Esophagus muscularis mucosa (tissue), 4 donors: ENCODE measurements at regions not wholly inside any gene's neighbourhood (a gene's known extent, or its start where the extent isn't known, plus 50 kb on each side); places are given as distances from the start of the nearest gene placed in this dataset.

Experiments used
- DNase-seq: peaks from one replicate; pipeline ENCODE4 v3.0.0-alpha.2; 2017; ENCODE audit errors: extremely low spot score
- H3K27ac ChIP-seq, 4 donors: fragments of 200-600 bp; sonication (generic); replicated peaks in 1 of 4; 1 replicate in 3 of 4; 2 replicates in 1 of 4; pipeline ENCODE4 v1.5.1; 2016 to 2019; ENCODE audit warnings: mild to moderate bottlenecking in 1 of 4
- H3K27me3 ChIP-seq, 4 donors: fragments of 200-600 bp; sonication (generic); one replicate each; pipeline versions ENCODE4 v1.5.1 to v1.6.0; 2016 to 2019
- H3K36me3 ChIP-seq, 4 donors: fragments of 200-600 bp; sonication (generic); one replicate each; pipeline ENCODE4 v1.5.1; 2016 to 2019
- H3K4me1 ChIP-seq, 4 donors: fragments of 200-600 bp; sonication (generic); one replicate each; pipeline ENCODE4 v1.5.1; 2016 to 2019
- H3K4me3 ChIP-seq, 4 donors: fragments of 200-600 bp; sonication (generic); 1 replicate in 2 of 4; 2 replicates in 2 of 4; pipeline ENCODE4 v1.5.1; 2016 to 2019; ENCODE audit warnings: mild to moderate bottlenecking in 4 of 4, moderate library complexity in 1 of 4
- H3K9me3 ChIP-seq, 4 donors: fragments of 200-600 bp; sonication (generic); 1 replicate in 3 of 4; 2 replicates in 1 of 4; pipeline ENCODE4 v1.5.1; 2016 to 2019
- EP300 ChIP-seq: sonication (generic); formaldehyde crosslinking; IDR thresholded peaks from one replicate; pipeline ENCODE4 v1.6.1; 2017; ENCODE audit warnings: antibody characterized with exemption
- POLR2A ChIP-seq: fragments of 450-650 bp; IDR thresholded peaks from one replicate; pipeline ENCODE4 v1.6.1; 2017; ENCODE audit warnings: antibody characterized with exemption, moderate library complexity, mild to moderate bottlenecking, low read depth
- POLR2AphosphoS5 ChIP-seq, 2 donors: sonication (generic); formaldehyde crosslinking; IDR thresholded peaks; one replicate each; pipeline ENCODE4 v1.6.1; 2017; ENCODE audit warnings: antibody characterized with exemption in 2 of 2
- WGBS: methylation state at CpG from one replicate; pipeline ENCODE4 v1.1.5; 2018; 5-methylcytosine and 5-hydroxymethylcytosine counted together
- intact Hi-C: fragments of 100-400 bp; cut with DNase I; formaldehyde crosslinking; loops from one replicate; pipeline ENCODE4 v1.15.1; 2023
- TF ChIP-seq, protein P1 (sequence below), 3 experiments: fragments of 200-600 bp in 2 of 3; fragments of 450-650 bp in 1 of 3; sonication (generic) in 2 of 3; IDR thresholded peaks; one replicate each; pipeline ENCODE4 v1.5.1; 2017 to 2019; ENCODE audit warnings: antibody characterized with exemption in 3 of 3, mild to moderate bottlenecking in 2 of 3, moderate library complexity in 1 of 3

GRCh38 chr22:48720662-48721394 is 1106.8 kb downstream of the BRD1 start:
- TF ChIP-seq EP300, result no peak
- TF ChIP-seq, protein P1, sequence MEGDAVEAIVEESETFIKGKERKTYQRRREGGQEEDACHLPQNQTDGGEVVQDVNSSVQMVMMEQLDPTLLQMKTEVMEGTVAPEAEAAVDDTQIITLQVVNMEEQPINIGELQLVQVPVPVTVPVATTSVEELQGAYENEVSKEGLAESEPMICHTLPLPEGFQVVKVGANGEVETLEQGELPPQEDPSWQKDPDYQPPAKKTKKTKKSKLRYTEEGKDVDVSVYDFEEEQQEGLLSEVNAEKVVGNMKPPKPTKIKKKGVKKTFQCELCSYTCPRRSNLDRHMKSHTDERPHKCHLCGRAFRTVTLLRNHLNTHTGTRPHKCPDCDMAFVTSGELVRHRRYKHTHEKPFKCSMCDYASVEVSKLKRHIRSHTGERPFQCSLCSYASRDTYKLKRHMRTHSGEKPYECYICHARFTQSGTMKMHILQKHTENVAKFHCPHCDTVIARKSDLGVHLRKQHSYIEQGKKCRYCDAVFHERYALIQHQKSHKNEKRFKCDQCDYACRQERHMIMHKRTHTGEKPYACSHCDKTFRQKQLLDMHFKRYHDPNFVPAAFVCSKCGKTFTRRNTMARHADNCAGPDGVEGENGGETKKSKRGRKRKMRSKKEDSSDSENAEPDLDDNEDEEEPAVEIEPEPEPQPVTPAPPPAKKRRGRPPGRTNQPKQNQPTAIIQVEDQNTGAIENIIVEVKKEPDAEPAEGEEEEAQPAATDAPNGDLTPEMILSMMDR (IDR thresholded peaks at IDR 0.05), result no peak
- no peak for TF ChIP-seq POLR2A
- no peak for TF ChIP-seq POLR2AphosphoS5 (IDR thresholded peaks at IDR 0.05)
- intact Hi-C loops, result no loop called here
- Histone ChIP-seq H3K4me3 (no peak overlapping the region), H3K9me3 (peaks cover 0 to 16% (median 6%) of the 10 kb centered on the region in 4 donors), H3K27ac (no peak overlapping the region), H3K4me1 (no peaks in the 10 kb centered on the region), H3K27me3 (peaks cover 0 to 63% (median 0%) of the 10 kb centered on the region in 4 donors), H3K36me3 (no peaks in the 10 kb centered on the region)
- DNase-seq, result no peak
- WGBS, result 92% methylated on average over 17 of the region's 20 CpGs

GRCh38 chr22:48719978-48720661 is 1107.6 kb downstream of the BRD1 start:
- no peak for DNase-seq
- no peak for TF ChIP-seq EP300
- TF ChIP-seq, protein P1 (IDR thresholded peaks at IDR 0.05), result no peak
- TF ChIP-seq POLR2A, result no peak
- no peak for TF ChIP-seq POLR2AphosphoS5 (IDR thresholded peaks at IDR 0.05)
- no peak overlapping the region for H3K4me3 ChIP-seq
- H3K27me3 ChIP-seq, result peaks cover 0 to 70% (median 0%) of the 10 kb centered on the region in 4 donors
- intact Hi-C loops, result no loop called here
- H3K36me3 ChIP-seq, result no peaks in the 10 kb centered on the region
- H3K27ac ChIP-seq, result no peak overlapping the region
- WGBS, result 80% methylated on average over 18 of the region's 23 CpGs
- no peaks in the 10 kb centered on the region for H3K4me1 ChIP-seq
- peaks cover 0 to 20% (median 10%) of the 10 kb centered on the region in 4 donors for H3K9me3 ChIP-seq

DNA sequence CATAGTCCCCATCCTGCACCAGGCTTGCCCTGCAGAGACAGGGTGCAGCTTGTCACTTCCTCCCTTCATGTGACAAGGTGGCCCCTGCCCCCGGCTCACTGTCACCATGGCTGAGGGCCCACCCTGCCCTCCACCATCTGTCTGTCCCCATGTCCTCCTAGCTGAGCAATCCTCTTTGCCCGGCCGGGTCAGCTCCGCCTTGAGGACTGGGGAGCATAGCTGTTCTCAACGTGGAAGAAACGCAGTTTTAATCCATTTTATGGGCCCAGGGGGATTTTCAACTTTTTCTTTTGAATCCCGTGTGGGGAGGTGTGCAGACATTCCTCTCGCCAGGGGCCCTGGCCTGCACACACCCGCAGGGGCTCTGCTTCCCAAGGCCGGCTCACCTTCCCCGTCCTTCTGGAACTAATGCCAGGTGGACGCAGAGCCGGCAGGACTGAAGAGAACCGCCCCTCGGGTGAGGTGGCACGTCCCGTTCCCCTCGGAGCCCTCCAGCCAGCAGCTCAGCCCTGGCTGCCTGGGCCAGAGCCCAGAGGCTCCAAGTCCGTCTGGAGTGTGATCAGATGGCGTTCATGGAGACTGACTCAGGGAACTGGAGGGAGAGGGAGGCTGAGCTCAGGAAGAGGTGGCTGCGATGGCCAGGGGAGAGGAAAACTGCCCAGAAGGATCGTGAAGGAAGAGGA is 1108.7 kb downstream of the BRD1 start:
- Histone ChIP-seq H3K36me3 (no peaks in the 10 kb centered on the region), H3K4me3 (no peak overlapping the region), H3K4me1 (no peaks in the 10 kb centered on the region), H3K9me3 (peaks cover 0 to 20% (median 10%) of the 10 kb centered on the region in 4 donors), H3K27me3 (peaks cover 0 to 61% (median 0%) of the 10 kb centered on the region in 4 donors), H3K27ac (no peak overlapping the region)
- TF ChIP-seq POLR2A (no peak), POLR2AphosphoS5 (IDR thresholded peaks at IDR 0.05) (no peak), EP300 (no peak)
- TF ChIP-seq, protein P1 (IDR thresholded peaks at IDR 0.05), result no peak
- DNase-seq, result no peak
- intact Hi-C loops, result no loop called here
- WGBS, result 77% methylated on average over 20 of the region's 22 CpGs

- 72% methylated on average over 20 of the region's 31 CpGs for WGBS
These were observed 1109.5 kb downstream of the BRD1 start for GRCh38 chr22:48717883-48718817.

More at GRCh38 chr22:48717883-48718817, 1109.5 kb downstream of the BRD1 start:
- TF ChIP-seq, protein P1 (IDR thresholded peaks at IDR 0.05), result no peak
- TF ChIP-seq POLR2AphosphoS5 (IDR thresholded peaks at IDR 0.05) (no peak), POLR2A (no peak), EP300 (no peak)
- no peaks in the 10 kb centered on the region for H3K36me3 ChIP-seq
- peaks cover 0 to 55% (median 0%) of the 10 kb centered on the region in 4 donors for H3K27me3 ChIP-seq
- H3K9me3 ChIP-seq, result peaks cover 0 to 20% (median 10%) of the 10 kb centered on the region in 4 donors
- H3K4me1 ChIP-seq, result no peaks in the 10 kb centered on the region
- intact Hi-C loops, result no loop called here
- DNase-seq, result no peak
- H3K4me3 ChIP-seq, result no peak overlapping the region
- no peak overlapping the region for H3K27ac ChIP-seq
